PC-9 (cell line): ENCODE measurements at regions not wholly inside any gene's neighbourhood (a gene's known extent, or its start where the extent isn't known, plus 50 kb on each side); places are given as distances from the start of the nearest gene placed in this dataset.

Experiments used
- EZH2 ChIP-seq: fragments of 200-600 bp; sonication (generic); IDR thresholded peaks from 2 replicates; pipeline ENCODE4 v1.8.0; 2017; ENCODE audit warnings: antibody characterized with exemption, low read depth
- TF ChIP-seq, protein P1 (sequence below): fragments of 200-600 bp; sonication (generic); conservative IDR thresholded peaks from 2 replicates; pipeline ENCODE4 v1.6.1; 2017; ENCODE audit warnings: mixed run types, antibody characterized with exemption, mild to moderate bottlenecking, moderate library complexity

- TF ChIP-seq, protein P1, sequence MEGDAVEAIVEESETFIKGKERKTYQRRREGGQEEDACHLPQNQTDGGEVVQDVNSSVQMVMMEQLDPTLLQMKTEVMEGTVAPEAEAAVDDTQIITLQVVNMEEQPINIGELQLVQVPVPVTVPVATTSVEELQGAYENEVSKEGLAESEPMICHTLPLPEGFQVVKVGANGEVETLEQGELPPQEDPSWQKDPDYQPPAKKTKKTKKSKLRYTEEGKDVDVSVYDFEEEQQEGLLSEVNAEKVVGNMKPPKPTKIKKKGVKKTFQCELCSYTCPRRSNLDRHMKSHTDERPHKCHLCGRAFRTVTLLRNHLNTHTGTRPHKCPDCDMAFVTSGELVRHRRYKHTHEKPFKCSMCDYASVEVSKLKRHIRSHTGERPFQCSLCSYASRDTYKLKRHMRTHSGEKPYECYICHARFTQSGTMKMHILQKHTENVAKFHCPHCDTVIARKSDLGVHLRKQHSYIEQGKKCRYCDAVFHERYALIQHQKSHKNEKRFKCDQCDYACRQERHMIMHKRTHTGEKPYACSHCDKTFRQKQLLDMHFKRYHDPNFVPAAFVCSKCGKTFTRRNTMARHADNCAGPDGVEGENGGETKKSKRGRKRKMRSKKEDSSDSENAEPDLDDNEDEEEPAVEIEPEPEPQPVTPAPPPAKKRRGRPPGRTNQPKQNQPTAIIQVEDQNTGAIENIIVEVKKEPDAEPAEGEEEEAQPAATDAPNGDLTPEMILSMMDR = no peak
- TF ChIP-seq EZH2 = no peak
These were observed 772.1 kb downstream of the CCSER2 start for GRCh38 chr10:85100495-85100894.
